MV-4-11 (cell line): ENCODE measurements at regions not wholly inside any gene's neighbourhood (a gene's known extent, or its start where the extent isn't known, plus 50 kb on each side); places are given as distances from the start of the nearest gene placed in this dataset.
A peak's percentile ranks its signal among the peaks of the same experiment; 100 is the strongest.
"Not testable (repeated sequence)": the region's sequence is repeated elsewhere in the genome, so short reads cannot be mapped to it uniquely, and the experiment has no call there.

Source experiments
- DNase-seq: peaks from one replicate; lab custom pipeline; 2025; lab: John Stamatoyannopoulos, UW

DNA sequence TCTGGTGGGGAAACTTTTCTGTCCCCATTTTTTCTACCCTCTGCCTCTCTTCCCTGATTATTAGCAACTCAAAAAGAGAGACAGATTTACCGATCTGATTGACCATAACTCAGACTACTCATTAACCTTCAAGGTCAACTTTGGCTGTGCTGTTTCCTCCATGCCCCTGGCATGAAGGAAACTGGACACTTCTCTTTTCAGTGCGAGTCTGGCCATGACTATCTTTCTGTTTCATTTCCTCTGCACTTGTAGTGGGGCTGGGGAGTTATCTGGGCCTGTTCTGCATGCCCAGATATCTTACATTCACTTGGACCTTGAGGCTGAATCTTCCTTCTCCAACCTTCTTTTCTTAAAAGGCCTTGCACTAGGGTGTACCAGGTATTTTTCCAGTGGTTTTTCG, 76.9 kb upstream of the SLCO2A1 start:
- DNase-seq, result peak; percentile 66

DNA sequence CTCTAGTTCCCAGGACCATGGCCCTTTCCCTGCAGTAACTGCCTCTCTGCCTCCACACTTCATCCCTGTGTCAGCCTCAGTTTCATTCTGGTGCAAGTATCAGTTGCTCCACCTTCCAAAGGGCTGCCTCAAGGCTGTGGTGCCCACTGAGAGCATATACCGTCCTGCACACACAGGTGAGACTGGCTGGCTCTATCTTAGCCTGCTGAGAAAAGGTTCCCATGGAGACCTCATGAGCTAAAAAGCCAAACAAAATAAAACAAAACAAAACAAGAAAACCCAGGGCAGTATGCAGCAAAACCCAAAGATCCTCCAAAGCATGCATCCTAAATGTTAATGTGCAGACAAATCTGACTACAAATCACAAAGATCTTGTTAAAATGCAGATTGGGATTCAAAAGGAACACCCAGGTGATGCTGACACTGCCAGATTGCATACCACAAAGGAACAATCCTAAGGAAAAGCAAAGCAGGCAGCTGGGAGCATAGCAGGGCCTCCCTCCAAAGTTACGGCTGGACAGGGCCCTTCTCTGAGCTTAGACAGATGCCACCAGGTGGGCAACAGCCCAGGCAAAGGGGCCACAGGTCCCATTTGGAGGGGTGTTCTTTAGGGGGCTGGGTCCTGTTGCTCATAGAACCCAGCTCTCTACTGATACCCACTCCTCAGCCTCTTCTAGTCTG, 76.3 kb upstream of the SLCO2A1 start:
- DNase-seq, result no peak

DNA sequence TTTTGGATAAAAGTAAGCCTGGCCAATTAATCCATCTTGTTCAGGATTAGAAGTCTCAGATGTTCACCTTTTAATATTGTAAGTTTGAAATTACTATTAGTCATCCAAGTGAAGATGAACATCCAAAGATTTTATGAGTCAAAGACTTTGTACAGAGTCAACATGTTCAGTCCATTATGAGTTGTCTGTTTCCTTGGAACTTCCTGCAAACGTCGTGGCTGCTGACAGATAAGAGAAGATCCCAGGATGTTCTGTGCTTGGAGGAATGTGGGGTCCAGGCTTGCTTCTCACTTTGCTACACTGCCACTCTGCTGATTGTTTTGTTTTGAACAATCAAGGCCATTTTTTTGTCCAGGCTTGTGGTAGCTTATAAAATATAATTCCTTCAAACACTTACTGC, 74.3 kb upstream of the SLCO2A1 start:
- DNase-seq, result no peak

DNA sequence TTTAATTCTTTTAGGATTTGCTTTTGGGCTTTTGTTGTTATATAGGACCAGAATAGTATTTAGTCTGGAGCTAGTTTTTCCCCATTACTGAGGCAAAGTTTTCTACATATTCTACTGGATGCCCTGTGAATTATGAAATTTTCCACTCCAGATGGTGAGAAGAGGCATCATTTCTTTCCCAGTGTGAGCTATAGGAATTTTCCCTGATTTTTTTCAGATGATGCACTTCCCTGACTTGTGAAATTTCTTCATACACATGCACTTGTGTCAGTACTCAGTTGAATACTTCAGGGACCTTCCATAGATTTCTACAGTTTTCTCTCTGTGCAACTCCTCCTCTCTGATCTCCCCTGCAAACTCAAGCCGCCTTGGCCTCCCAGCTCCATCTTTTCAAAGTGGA, 73.7 kb upstream of the SLCO2A1 start:
- no peak for DNase-seq

DNA sequence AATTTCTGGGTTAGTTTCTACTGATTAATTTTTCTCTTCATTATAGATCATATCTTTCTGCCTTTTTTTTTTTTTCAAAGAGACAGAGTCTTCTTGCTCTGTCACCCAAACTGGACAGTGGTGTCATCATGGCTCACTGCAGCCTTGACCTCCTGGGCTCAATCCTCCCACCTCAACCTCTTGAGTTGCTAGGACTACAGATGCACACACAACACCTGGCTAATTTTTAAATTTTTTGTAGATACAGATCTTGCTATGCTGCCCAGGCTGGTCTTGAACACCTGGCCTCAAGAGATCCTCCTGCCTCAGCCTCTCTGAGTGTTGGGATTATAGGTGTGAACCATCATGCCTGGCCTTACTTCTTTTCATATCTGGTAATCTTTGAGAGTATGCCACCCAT, 73.3 kb upstream of the SLCO2A1 start:
- no peak for DNase-seq

DNA sequence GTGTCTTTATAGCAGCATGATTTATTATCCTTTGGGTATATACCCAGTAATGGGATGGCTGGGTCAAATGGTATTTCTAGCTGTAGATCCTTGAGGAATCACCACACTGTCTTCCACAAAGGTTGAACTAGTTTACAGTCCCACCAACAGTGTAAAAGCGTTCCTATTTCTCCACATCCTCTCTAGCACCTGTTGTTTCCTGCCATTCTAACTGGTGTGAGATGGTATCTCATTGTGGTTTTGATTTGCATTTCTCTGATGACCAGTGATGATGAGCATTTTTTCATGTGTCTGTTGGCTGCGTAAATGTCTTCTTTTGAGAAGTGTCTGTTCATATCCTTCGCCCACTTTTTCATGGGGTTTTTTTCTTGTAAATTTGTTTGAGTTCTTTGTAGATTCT, 66.5 kb upstream of the SLCO2A1 start:
- not testable (repeated sequence) for DNase-seq

DNA sequence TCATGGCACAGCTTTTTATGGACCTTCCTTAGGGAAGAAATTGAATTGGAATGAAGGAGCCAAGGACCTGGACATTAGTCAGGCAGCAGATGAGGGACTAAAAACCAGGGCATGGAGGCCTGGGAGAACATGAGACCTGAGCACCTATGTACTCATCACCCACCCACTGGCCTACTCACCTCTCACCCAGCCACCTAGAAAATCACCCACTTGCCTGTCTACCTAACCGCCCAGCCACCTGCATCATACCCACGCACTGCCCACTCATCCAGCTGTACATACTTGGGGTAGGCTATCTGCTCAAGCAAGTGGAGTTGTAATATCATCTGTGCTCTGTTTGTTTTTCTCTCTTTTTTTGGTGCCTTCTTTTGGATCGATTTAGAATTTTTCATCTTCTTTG, 65.3 kb upstream of the SLCO2A1 start:
- DNase-seq, result no peak

DNA sequence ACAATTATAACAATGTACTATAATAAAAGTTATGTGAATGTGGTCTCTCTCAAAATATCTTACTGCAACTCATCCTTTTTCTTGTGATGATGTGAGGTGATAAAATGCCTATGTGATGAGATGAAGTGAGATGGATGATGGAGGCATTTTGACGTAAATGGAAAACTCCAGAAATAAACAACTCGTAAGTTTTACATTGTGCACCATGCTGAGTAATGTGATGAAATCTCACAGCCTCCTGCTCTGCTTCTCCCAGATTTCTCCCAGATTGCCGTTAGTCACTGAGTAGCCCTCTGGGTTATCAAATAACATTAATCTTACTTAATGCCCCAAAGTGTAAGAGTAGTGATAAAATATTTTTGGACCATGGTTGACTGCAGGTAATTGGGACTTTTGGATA, 64.8 kb upstream of the SLCO2A1 start:
- no peak for DNase-seq

DNA sequence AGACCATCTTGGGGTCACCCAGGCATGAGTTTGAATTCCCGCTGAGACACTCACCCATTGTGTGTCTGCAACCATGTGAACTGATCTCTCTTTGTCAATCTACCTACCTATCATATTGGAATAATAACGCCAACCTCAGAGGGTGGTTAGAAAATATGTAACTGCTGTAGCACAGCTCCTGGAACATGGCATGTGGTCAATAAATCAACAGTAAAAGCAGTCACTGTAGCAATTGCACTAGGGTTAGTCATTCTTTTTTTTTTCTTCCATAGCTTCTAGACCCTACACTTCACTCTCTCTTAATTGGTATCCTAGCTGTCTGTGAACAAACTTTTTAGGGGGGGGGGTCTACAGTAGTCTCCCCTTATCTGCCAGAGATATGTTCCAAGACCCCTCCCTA, 64.2 kb upstream of the SLCO2A1 start:
- no peak for DNase-seq

DNA sequence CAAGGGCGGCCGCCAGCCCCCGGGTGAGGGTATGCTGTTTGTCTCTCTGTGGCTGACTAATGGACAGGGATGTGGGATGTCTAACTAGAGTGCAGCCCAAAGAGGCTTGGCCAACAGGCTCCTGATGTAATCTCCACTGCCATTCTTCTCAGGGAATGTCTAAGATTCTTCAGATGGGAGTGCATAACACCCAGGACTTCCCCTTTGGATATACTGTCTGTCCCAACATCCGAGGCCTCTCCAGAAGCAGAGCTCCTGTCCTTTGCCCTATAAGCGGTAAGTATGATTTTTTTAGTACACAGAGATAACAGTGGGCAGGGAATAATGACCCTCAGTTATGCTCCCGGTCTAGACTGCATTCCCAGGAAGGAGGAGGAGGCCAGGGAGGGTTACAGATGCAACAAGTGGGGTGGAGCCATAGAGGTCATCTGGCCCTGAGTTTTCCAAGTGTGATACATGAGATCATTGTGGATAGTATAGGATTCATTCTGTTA, 62.5 kb upstream of the SLCO2A1 start:
- DNase-seq, result no peak

DNA sequence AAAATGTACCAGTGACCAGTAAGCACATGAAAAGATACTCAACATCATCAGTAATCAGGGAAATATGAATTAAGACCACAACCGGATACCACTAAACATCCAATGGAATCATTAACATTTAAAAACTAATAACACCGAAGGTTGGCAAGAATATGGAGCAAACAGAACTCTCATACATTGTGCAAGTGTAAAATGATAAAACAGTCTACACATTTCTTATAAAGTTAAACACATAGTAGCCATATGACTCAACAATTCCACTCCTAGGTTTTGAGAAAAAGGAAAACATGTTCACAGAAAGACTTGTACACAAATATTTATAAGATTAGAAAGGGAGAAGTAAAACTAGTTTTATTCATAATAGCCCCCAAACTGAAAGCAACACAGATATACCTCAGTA, 60.3 kb upstream of the SLCO2A1 start:
- no peak for DNase-seq

DNA sequence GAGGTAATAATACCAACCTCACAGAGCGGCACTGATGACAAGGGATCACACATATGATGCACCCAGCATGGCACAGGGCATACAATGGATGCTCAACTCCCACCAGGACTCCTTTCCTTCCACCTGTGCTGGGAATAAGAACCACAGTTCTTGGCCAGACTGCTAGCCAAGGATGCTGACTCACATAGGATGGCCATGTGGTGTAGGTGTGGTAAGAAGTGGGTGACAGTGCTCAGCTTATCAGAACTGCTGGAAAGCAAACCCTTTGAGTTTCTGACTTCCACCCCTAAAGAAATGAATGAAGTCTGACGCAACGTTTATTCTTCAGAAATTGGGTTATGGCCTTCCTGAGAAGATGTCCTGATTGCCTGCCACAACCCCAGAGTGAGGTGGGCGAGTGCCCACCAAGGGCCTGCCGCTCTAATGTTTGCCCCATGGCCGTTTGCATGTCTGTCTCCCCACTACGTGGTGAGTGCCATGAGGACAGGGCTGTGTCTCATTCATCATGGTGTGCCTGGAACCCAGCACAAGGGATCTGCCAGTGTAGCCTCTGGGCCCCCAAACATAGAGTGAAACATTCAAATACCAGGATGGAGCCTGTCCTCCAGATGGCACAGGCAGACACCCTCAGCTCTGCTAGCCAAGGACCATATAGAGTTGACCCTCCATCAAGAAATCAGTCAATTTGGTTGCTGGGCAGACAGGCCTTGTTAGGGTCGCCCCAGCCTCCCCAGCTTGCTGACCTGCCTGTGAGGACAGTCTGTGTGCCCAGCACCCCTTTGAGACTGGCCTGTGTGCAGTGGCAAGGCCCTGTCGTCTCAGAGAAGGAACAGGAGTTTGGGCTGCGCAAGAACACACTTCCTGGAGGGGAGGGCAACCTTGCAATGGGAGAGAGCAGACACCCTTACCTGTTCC, 57.6 kb upstream of the SLCO2A1 start:
- no peak for DNase-seq

DNA sequence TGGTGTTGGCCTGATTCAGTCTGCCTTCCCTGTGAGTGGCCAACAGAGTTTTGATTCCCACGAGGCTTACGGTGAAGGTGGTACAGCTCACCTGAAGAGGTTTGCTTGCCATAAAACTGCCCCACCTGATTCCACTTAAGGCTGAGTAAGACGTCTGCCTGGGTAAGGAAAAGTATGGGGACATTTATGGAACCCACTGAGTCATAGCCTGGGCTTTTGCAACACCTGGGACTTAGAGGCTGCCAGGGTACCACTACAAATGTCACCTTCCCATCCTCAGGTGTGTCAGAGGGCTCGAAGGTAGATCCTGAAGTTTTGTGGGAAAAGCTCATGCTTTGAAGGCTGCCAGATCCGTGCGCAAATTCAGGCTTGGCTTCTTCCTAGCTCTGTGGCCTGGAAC, 56.9 kb upstream of the SLCO2A1 start:
- DNase-seq, result no peak

DNA sequence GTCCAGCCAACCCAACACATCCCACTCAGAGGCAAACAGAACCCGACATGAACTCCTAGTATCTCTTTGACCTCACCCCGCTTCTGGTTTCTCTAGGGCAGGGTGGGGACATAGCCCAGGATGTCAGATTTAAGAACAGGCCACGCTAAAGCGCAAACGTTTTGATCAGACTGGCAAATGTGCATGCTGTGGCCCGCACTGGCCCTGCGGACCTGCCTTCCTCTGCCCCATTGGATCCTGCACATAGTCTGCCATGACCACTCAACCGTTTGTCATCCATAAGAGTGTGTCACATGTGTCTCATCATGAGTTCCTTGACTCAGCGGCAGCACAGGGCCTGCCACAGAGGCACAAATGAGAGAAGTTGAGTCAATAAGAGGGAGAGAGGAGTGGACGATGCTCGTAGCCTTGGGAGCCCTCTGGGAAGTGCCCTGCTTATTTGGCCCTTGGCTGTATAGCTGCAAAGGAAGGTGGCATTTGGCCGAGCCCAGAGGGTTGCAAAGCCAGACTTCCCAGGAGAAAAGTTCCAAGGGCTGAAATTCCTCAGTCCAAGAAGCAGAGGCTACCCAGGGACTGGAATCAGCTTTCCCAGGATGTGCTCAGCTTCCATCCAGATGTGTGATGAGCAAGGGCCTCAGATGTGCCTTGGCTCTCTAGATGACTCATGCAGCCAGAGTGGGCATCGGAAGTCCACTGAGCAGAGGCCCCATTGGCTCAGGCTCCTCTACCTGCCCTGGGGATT, 55.5 kb upstream of the SLCO2A1 start:
- no peak for DNase-seq

DNA sequence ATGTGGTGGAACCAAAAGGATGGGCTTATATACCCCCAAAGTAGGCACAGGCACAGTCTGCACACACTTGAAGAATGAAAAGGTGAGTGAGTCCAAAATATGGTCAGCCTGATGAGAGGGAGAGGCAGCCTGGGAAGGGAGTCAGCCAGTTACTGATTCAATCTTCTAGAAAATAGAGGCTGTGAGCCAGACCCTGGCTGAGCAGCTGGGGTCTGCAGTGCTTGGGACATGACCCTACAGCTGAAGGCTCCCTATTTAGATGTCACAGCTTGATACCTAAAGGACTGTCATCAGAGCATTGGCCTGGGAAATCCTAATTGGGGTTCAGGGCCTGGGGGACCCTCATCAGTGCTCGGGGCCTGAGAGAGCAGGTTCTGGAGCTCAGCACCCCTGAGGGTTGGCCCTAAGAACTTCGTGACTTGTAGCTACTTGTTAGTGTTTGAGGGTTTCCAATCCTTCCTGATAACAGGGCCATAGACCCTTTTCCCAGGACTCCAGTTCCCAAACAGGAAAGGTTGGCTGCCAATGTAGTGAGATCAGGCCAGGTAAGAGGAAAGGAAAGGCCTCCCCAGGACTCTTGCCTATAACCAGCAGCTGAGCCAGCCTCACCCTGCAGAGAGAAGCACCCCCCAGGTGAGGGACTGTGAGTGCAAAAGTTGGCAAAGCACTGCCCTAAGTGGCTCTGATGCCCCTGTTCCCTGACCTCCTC, 54.7 kb upstream of the SLCO2A1 start:
- no peak for DNase-seq

DNA sequence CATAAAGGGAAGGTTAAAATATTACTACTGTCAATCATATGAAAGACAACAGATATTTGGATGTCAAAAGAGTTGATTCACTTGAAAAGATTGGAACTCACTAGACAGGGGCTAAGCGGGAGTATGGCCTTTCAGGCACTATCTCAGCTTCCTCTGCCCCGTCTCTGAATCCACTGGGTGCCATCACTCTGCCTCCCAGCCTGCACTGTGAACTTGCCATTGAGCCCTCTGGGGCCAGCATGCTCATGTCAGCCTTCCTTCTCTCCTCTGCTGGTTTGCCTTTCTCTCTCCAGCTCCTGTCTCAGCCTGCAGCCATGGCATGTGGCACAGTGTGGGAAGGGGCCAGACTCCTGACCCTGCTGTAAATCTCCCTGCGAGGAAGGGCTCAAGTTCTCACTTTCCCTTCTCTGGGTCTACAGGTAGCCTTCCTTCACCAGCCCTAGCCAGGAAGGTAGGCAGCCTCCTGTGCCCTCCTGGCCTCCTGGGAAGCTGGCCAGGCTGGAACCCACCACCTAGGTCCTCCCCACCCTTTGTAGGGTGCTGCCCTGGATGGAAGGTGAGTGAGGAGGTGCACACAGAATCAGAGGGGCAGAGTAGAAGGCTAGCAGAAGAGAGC, 54.0 kb upstream of the SLCO2A1 start:
- DNase-seq, result no peak

DNA sequence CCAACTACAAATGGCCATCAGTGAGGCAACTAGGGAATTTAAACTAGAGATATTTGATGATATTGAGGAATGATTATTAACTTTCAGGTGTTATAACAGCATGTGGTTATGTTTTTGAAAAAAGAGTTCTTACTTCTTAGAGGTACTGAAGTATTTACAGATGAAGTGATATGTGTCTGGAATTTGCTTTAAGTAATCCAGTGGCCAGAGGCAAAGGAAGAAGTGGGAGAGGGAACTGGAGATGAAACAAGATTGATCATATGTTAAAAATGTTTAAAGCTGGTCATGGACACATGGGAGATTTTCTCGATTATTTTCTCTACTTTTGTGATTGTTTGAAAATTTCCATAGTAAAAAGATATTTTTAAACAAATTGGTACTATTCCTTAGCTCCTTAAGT, 53.3 kb upstream of the SLCO2A1 start:
- DNase-seq, result no peak

DNA sequence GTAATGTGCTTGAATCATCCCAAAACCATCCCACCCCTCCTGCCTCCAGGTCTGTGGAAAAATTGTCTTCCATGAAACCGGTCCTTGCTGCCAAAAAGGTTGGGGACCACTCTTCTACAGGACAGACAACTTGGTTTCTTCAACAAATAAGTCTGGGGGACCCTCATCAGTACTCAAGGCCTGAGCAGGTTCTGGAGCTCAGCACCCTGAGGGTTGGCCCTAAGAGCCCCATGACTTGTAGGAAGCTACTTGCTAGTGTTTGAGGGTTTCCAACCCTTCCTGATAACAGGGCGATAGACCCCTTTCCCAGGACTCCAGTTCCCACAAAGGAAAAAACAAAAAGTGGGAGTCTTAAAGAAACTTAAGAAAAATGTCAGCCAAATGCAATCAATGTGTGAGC, 52.9 kb upstream of the SLCO2A1 start:
- no peak for DNase-seq

DNA sequence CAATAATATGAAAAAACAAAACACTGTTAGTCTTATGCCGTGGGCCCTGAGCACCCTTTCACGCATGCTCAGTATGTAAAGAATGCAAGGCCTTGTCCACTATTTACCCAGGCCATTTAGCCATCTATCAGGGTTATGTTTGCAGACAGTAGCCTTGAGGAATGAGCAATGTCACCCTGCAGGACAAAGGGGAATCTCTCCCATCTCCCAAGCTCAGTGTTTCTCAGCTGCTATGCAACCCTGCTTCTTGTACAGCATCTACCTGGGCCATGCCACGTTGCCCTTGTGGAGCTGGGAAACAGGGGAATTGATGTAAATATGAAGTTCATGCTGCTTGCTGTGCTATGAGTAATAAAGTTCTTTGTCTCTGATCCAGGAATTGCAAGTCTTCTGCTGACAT, 51.5 kb upstream of the SLCO2A1 start:
- DNase-seq, result no peak

DNA sequence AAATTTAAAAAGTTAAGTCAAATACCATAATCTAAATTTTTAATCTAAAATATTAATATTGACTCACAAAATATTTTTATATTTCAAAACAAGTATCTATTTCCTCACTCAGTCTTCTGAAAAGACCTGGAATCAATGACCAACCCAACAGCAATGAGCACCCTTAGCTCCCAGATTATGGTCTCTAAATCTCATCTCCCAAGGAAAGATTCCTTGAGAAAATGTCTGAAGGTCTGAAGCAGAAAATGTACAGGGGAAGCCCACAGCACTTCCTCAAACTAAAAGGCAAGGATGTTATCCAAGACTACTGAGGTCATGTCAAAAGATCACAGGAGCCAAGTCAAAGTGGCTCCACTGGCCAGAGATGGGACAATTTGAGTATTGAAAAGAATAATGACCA, 51.0 kb upstream of the SLCO2A1 start:
- DNase-seq, result no peak

DNA sequence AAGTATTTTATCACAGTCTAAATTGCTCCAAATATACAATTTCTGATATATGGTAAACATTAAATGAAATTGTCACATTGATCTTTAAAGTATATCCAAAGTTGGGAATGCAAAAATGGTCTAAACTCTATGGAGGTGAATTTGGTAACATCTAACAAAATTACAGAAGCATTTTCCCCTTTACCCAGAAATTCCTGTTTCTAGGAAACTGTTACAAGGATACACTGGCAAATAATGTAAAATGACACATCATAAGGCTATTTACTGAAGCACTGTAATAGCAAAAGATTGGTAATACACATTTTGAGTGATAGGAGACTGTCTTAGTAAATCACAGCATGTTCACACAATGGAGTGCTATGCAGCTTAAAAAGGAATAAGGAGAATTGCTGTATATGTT, 50.0 kb upstream of the SLCO2A1 start:
- no peak for DNase-seq
